CD14-positive monocyte (primary cell): ENCODE measurements at regions not wholly inside any gene's neighbourhood (a gene's known extent, or its start where the extent isn't known, plus 50 kb on each side); places are given as distances from the start of the nearest gene placed in this dataset.

Experiments
- DNase-seq, 3 donors: peaks; one replicate each; pipeline ENCODE4 v3.0.0-alpha.2; 2011 to 2022
- H2AFZ ChIP-seq: 2 replicates; pipeline ENCODE4 v1.6.0; 2012; ENCODE audit warnings: mild to moderate bottlenecking, low read depth, low read length, inconsistent platforms; ENCODE audit not compliant: insufficient read depth, poor library complexity, severe bottlenecking
- H3K27ac ChIP-seq, 2 donors: 1 replicate in 1 of 2; 2 replicates in 1 of 2; pipeline ENCODE4 v1.5.1; 2012 to 2013; ENCODE audit warnings: low read length in 2 of 2, control low read depth in 1 of 2, inconsistent platforms in 1 of 2, low read depth in 1 of 2, mild to moderate bottlenecking in 1 of 2
- H3K27me3 ChIP-seq, 2 donors: one replicate each; pipeline versions ENCODE4 v1.6.0 to v1.6.1; 2011 to 2013; ENCODE audit warnings: low read length in 2 of 2; ENCODE audit not compliant: control insufficient read depth in 2 of 2, insufficient read depth in 2 of 2
- H3K36me3 ChIP-seq, 2 donors: replicated peaks in 1 of 2; 1 replicate in 1 of 2; 2 replicates in 1 of 2; pipeline versions ENCODE4 v1.5.1 to v1.6.1; 2012 to 2013; ENCODE audit warnings: low read length in 2 of 2, control low read depth in 1 of 2, inconsistent platforms in 1 of 2, mild to moderate bottlenecking in 1 of 2; ENCODE audit not compliant: insufficient read depth in 2 of 2, control insufficient read depth in 1 of 2
- H3K4me1 ChIP-seq, 2 donors: 1 replicate in 1 of 2; 2 replicates in 1 of 2; pipeline versions ENCODE4 v1.5.1 to v1.6.1; 2012 to 2013; ENCODE audit warnings: low read length in 2 of 2, control low read depth in 1 of 2, inconsistent platforms in 1 of 2, mild to moderate bottlenecking in 1 of 2, moderate library complexity in 1 of 2; ENCODE audit not compliant: insufficient read depth in 2 of 2, control insufficient read depth in 1 of 2
- H3K4me2 ChIP-seq: replicated peaks from 2 replicates; pipeline ENCODE3; 2012; ENCODE audit warnings: low read length, moderate library complexity, mild to moderate bottlenecking; ENCODE audit not compliant: poor library complexity, severe bottlenecking; ENCODE audit errors: extremely low read depth
- H3K4me3 ChIP-seq, 3 experiments: fragments of 200-600 bp in 1 of 3; sonication (generic) in 1 of 3; replicated peaks in 1 of 3; 1 replicate in 2 of 3; 2 replicates in 1 of 3; pipeline ENCODE4 v1.5.1; 2011 to 2013; ENCODE audit warnings: low read length in 3 of 3, mild to moderate bottlenecking in 3 of 3, control low read depth in 2 of 3, low read depth in 2 of 3, inconsistent platforms in 1 of 3, moderate library complexity in 1 of 3
- H3K79me2 ChIP-seq: 2 replicates; pipeline ENCODE4 v1.6.0; 2012; ENCODE audit warnings: mild to moderate bottlenecking, control low read depth, inconsistent platforms, low read length, moderate library complexity; ENCODE audit not compliant: insufficient read depth
- H3K9ac ChIP-seq: 2 replicates; pipeline ENCODE4 v1.6.0; 2017; ENCODE audit warnings: low read length, mild to moderate bottlenecking; ENCODE audit not compliant: insufficient read depth, poor library complexity, severe bottlenecking
- H3K9me3 ChIP-seq, 2 donors: replicated peaks in 1 of 2; 1 replicate in 1 of 2; 2 replicates in 1 of 2; pipeline versions ENCODE4 v1.5.1 to v1.6.1; 2012 to 2013; ENCODE audit warnings: low read length in 2 of 2, control low read depth in 1 of 2; ENCODE audit not compliant: control insufficient read depth in 1 of 2, insufficient read depth in 1 of 2
- H4K20me1 ChIP-seq: 2 replicates; pipeline ENCODE4 v1.6.0; 2012; ENCODE audit warnings: mild to moderate bottlenecking, low read length, control low read depth, moderate library complexity; ENCODE audit not compliant: insufficient read depth
- H3K27ac Mint-ChIP-seq, 7 donors: one replicate each; pipeline ENCODE4 v1.8.0; 2020; ENCODE audit warnings: mild to moderate bottlenecking in 7 of 7, mixed read lengths in 7 of 7, moderate library complexity in 6 of 7, inconsistent platforms in 2 of 7
- H3K27me3 Mint-ChIP-seq, 3 donors: one replicate each; pipeline ENCODE4 v1.8.0; 2021 to 2022; ENCODE audit warnings: low read depth in 3 of 3, mild to moderate bottlenecking in 3 of 3, mixed read lengths in 3 of 3, moderate library complexity in 3 of 3, inconsistent platforms in 1 of 3
- H3K36me3 Mint-ChIP-seq, 2 donors: one replicate each; pipeline ENCODE4 v1.8.0; 2020; ENCODE audit warnings: mixed read lengths in 2 of 2, inconsistent platforms in 1 of 2, mild to moderate bottlenecking in 1 of 2
- H3K4me1 Mint-ChIP-seq: one replicate; pipeline ENCODE4 v1.8.0; 2020; ENCODE audit warnings: mild to moderate bottlenecking, mixed read lengths
- H3K4me3 Mint-ChIP-seq, 2 donors: one replicate each; pipeline ENCODE4 v1.8.0; 2020; ENCODE audit warnings: mild to moderate bottlenecking in 2 of 2, mixed read lengths in 2 of 2, moderate library complexity in 1 of 2
- H3K9me3 Mint-ChIP-seq, 7 donors: one replicate each; pipeline ENCODE4 v1.8.0; 2020 to 2022; ENCODE audit warnings: mixed read lengths in 7 of 7, mild to moderate bottlenecking in 6 of 7, moderate library complexity in 6 of 7, inconsistent platforms in 2 of 7
- CTCF ChIP-seq: fragments of 200-600 bp; IDR thresholded peaks from one replicate; pipeline ENCODE4 v1.8.0; 2022; ENCODE audit warnings: antibody characterized with exemption, mild to moderate bottlenecking
- WGBS: methylation state at CpG from one replicate; pipeline ENCODE4 v1.1.5; 2013; ENCODE audit warnings: missing lambda C conversion rate; ENCODE audit not compliant: insufficient coverage; 5-methylcytosine and 5-hydroxymethylcytosine counted together
- intact Hi-C, 2 donors: fragments of 100-400 bp; cut with micrococcal nuclease; formaldehyde crosslinking; loops; one replicate each; pipeline versions ENCODE4 v1.15.0 to v1.15.1; 2023

- H3K4me3 ChIP-seq = no peak overlapping the region
- Mint-ChIP-seq H3K4me1 (no peaks in the 10 kb centered on the region), H3K27me3 (no peaks in the 10 kb centered on the region), H3K9me3 (peaks cover 0 to 16% (median 3%) of the 10 kb centered on the region in 7 donors), H3K4me3 (no peak overlapping the region), H3K27ac (no peak overlapping the region), H3K36me3 (no peaks in the 10 kb centered on the region)
- no CpG with 5 or more reads among the region's 3 CpGs for WGBS
- H3K27ac ChIP-seq = no peak overlapping the region
- H3K4me2 ChIP-seq = no peak overlapping the region
- H4K20me1 ChIP-seq = no peaks in the 10 kb centered on the region
- H3K36me3 ChIP-seq = no peaks in the 10 kb centered on the region
- no peak for TF ChIP-seq CTCF
- H3K9me3 ChIP-seq = peaks cover 3% of the 10 kb centered on the region in 2 donors
- H3K79me2 ChIP-seq = no peaks in the 10 kb centered on the region
- H3K4me1 ChIP-seq = no peaks in the 10 kb centered on the region
- no peak for DNase-seq
- intact Hi-C loops = no loop called here
- H2AFZ ChIP-seq = no peak overlapping the region
- H3K27me3 ChIP-seq = no peaks in the 10 kb centered on the region
- no peak overlapping the region for H3K9ac ChIP-seq
Measured at GRCh38 chr1:96927125-96927524, 205.5 kb downstream of the PTBP2 start.

- DNase-seq = no peak
- no peak overlapping the region for H3K27ac Mint-ChIP-seq
Measured at GRCh38 chr1:96931136-96931535, 209.6 kb downstream of the PTBP2 start.

More at GRCh38 chr1:96931136-96931535, 209.6 kb downstream of the PTBP2 start:
- no peaks in the 10 kb centered on the region for H3K27me3 Mint-ChIP-seq
- H3K9me3 Mint-ChIP-seq = peaks cover 0 to 16% (median 2%) of the 10 kb centered on the region in 7 donors
- Histone ChIP-seq H2AFZ (no peak overlapping the region), H3K9ac (no peak overlapping the region), H3K36me3 (no peaks in the 10 kb centered on the region), H3K9me3 (peaks cover 0 to 3% of the 10 kb centered on the region in 2 donors), H3K79me2 (no peaks in the 10 kb centered on the region), H4K20me1 (no peaks in the 10 kb centered on the region), H3K27ac (no peak overlapping the region), H3K27me3 (no peaks in the 10 kb centered on the region), H3K4me2 (no peak overlapping the region), H3K4me1 (no peaks in the 10 kb centered on the region), H3K4me3 (no peak overlapping the region)
- no peaks in the 10 kb centered on the region for H3K36me3 Mint-ChIP-seq
- H3K4me3 Mint-ChIP-seq = no peak overlapping the region
- H3K4me1 Mint-ChIP-seq = no peaks in the 10 kb centered on the region
- intact Hi-C loops = no loop called here
- no peak for TF ChIP-seq CTCF
